Upper lobe of left lung (tissue), 4 donors: ENCODE measurements at regions not wholly inside any gene's neighbourhood (a gene's known extent, or its start where the extent isn't known, plus 50 kb on each side); places are given as distances from the start of the nearest gene placed in this dataset.

Experiments
- CTCF ChIP-seq, 6 experiments: fragments of 450-650 bp in 4 of 6; fragments of 200-600 bp in 2 of 6; sonication (generic) in 2 of 6; IDR thresholded peaks; one replicate each; pipeline ENCODE4 v1.5.1; 2016 to 2019; ENCODE audit warnings: antibody characterized with exemption in 6 of 6
- EP300 ChIP-seq, 4 donors: sonication (generic); formaldehyde crosslinking; IDR thresholded peaks; one replicate each; pipeline ENCODE4 v1.5.1; 2017; ENCODE audit warnings: antibody characterized with exemption in 4 of 4, control low read depth in 2 of 4
- POLR2A ChIP-seq, 4 donors: fragments of 450-650 bp; IDR thresholded peaks; one replicate each; pipeline ENCODE4 v1.5.1; 2016 to 2017; ENCODE audit warnings: antibody characterized with exemption in 4 of 4, mild to moderate bottlenecking in 2 of 4
- POLR2AphosphoS5 ChIP-seq, 2 donors: sonication (generic); formaldehyde crosslinking; IDR thresholded peaks; one replicate each; pipeline ENCODE4 v1.5.1; 2017; ENCODE audit warnings: antibody characterized with exemption in 2 of 2

GRCh38 chr20:30599990-30600389 is 657.5 kb upstream of the DEFB115 start:
- TF ChIP-seq CTCF (IDR thresholded peaks at IDR 0.05), result no peak
- TF ChIP-seq POLR2A (IDR thresholded peaks at IDR 0.05), result no peak
- TF ChIP-seq POLR2AphosphoS5 (IDR thresholded peaks at IDR 0.05), result no peak
- no peak for TF ChIP-seq EP300 (IDR thresholded peaks at IDR 0.05)
